ENCODE measurements at regions not wholly inside any gene's neighbourhood (a gene's known extent, or its start where the extent isn't known, plus 50 kb on each side); places are given as distances from the start of the nearest gene placed in this dataset.

DNA sequence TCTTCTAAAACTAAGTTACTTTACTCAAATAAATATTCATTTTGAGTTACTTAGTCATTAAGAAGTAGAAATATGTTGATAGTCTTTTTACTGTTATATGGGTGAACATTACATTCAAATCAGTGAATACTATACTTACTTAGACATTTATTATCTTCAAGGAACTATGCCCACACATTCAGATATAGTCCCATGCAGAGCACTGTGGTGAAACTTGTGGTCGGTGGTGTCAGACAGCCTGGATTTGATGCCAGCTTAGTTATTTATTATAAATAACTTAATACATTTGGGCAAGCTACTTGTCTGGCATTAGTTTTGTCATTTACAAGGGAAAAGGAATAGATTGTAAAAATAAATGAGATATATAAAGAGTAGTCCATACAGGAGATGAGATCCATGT, 149.5 kb downstream of the RAP2B start:
- no peak for TF ChIP-seq SIN3A (IDR thresholded peaks at IDR 0.05; ENCODE audit: borderline replicate concordance, insufficient read depth, low read depth, low read length)
- no peak for TF ChIP-seq TCF7L2 (IDR thresholded peaks at IDR 0.05; ENCODE audit: low read depth, low read length)
- TF ChIP-seq, protein P1, sequence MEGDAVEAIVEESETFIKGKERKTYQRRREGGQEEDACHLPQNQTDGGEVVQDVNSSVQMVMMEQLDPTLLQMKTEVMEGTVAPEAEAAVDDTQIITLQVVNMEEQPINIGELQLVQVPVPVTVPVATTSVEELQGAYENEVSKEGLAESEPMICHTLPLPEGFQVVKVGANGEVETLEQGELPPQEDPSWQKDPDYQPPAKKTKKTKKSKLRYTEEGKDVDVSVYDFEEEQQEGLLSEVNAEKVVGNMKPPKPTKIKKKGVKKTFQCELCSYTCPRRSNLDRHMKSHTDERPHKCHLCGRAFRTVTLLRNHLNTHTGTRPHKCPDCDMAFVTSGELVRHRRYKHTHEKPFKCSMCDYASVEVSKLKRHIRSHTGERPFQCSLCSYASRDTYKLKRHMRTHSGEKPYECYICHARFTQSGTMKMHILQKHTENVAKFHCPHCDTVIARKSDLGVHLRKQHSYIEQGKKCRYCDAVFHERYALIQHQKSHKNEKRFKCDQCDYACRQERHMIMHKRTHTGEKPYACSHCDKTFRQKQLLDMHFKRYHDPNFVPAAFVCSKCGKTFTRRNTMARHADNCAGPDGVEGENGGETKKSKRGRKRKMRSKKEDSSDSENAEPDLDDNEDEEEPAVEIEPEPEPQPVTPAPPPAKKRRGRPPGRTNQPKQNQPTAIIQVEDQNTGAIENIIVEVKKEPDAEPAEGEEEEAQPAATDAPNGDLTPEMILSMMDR (IDR thresholded peaks at IDR 0.05), result no peak
- TF ChIP-seq, protein P2, sequence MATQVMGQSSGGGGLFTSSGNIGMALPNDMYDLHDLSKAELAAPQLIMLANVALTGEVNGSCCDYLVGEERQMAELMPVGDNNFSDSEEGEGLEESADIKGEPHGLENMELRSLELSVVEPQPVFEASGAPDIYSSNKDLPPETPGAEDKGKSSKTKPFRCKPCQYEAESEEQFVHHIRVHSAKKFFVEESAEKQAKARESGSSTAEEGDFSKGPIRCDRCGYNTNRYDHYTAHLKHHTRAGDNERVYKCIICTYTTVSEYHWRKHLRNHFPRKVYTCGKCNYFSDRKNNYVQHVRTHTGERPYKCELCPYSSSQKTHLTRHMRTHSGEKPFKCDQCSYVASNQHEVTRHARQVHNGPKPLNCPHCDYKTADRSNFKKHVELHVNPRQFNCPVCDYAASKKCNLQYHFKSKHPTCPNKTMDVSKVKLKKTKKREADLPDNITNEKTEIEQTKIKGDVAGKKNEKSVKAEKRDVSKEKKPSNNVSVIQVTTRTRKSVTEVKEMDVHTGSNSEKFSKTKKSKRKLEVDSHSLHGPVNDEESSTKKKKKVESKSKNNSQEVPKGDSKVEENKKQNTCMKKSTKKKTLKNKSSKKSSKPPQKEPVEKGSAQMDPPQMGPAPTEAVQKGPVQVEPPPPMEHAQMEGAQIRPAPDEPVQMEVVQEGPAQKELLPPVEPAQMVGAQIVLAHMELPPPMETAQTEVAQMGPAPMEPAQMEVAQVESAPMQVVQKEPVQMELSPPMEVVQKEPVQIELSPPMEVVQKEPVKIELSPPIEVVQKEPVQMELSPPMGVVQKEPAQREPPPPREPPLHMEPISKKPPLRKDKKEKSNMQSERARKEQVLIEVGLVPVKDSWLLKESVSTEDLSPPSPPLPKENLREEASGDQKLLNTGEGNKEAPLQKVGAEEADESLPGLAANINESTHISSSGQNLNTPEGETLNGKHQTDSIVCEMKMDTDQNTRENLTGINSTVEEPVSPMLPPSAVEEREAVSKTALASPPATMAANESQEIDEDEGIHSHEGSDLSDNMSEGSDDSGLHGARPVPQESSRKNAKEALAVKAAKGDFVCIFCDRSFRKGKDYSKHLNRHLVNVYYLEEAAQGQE (IDR thresholded peaks at IDR 0.05; ENCODE audit: insufficient read depth in 1 of 2, low read depth in 2 of 2, low read length in 1 of 2), result no peak
- TF ChIP-seq POLR2AphosphoS5 (IDR thresholded peaks at IDR 0.05; ENCODE audit: low read depth, low read length), result no peak
- POLR2A ChIA-PET, result interaction anchor here (0.6 kb wide), 1 partner anchor 89 kb away, joined by 11 read pairs; no protein-coding TSS in a partner anchor
- in situ Hi-C loops (cut with HindIII; ENCODE audit: low pct_unique_long_range_greater_than_20kb, low sequenced_read_pairs), result no loop called here

GRCh38 chr3:153313302-153313965, 151.4 kb downstream of the RAP2B start:
- DNase-seq (ENCODE audit: low read depth, low spot score) (no peak), ATAC-seq (no peak)
- POLR2A ChIA-PET, result no interaction called here
- in situ Hi-C loops (cut with HindIII; ENCODE audit: low pct_unique_long_range_greater_than_20kb, low sequenced_read_pairs), result no loop called here
- no peak overlapping the region for H3K4me3 ChIP-seq (ENCODE audit: low read depth in 2 of 2, low read length in 2 of 2)
- CTCF ChIA-PET, result interaction anchor here (0.6 kb wide), 1 partner anchor 16 kb away, joined by 5 read pairs; no protein-coding TSS in a partner anchor
- BruUV-seq (replicated peaks), result no TSS peak
- intact Hi-C loops (cut with micrococcal nuclease; ENCODE audit: unreplicated experiment), result no loop called here
- TF ChIP-seq POLR2AphosphoS5 (IDR thresholded peaks at IDR 0.05; ENCODE audit: low read depth, low read length) (no peak), SIN3A (IDR thresholded peaks at IDR 0.05; ENCODE audit: borderline replicate concordance, insufficient read depth, low read depth, low read length) (no peak), TCF7L2 (IDR thresholded peaks at IDR 0.05; ENCODE audit: low read depth, low read length) (no peak)
- TF ChIP-seq, protein P1 (IDR thresholded peaks at IDR 0.05), result no peak
- TF ChIP-seq, protein P2 (IDR thresholded peaks at IDR 0.05; ENCODE audit: insufficient read depth in 1 of 2, low read depth in 2 of 2, low read length in 1 of 2), result no peak
- no peaks in the 10 kb centered on the region for H3K36me3 ChIP-seq (ENCODE audit: control insufficient read depth, insufficient read depth, low read length)
- no peaks in the 10 kb centered on the region for H3K4me1 ChIP-seq (ENCODE audit: control insufficient read depth, insufficient read depth, low read length)
- H3K9me3 ChIP-seq (ENCODE audit: control insufficient read depth, insufficient read depth, low read depth, low read length), result no peaks in the 10 kb centered on the region
- no peak overlapping the region for H3K27ac ChIP-seq (ENCODE audit: low read length)
- H3K27me3 ChIP-seq (ENCODE audit: control insufficient read depth, insufficient read depth, low read length), result no peaks in the 10 kb centered on the region

More for the DNA sequence above, 149.5 kb downstream of the RAP2B start:
- DNase-seq (ENCODE audit: low read depth, low spot score) (no peak), ATAC-seq (no peak)
- Histone ChIP-seq H3K4me3 (ENCODE audit: low read depth in 2 of 2, low read length in 2 of 2) (no peak overlapping the region), H3K27ac (ENCODE audit: low read length) (no peak overlapping the region), H3K9me3 (ENCODE audit: control insufficient read depth, insufficient read depth, low read depth, low read length) (no peaks in the 10 kb centered on the region), H3K36me3 (ENCODE audit: control insufficient read depth, insufficient read depth, low read length) (no peaks in the 10 kb centered on the region), H3K4me1 (ENCODE audit: control insufficient read depth, insufficient read depth, low read length) (no peaks in the 10 kb centered on the region), H3K27me3 (ENCODE audit: control insufficient read depth, insufficient read depth, low read length) (no peaks in the 10 kb centered on the region)
- BruUV-seq (replicated peaks), result no TSS peak
- CTCF ChIA-PET, result no interaction called here
- intact Hi-C loops (cut with micrococcal nuclease; ENCODE audit: unreplicated experiment), result no loop called here

All from Panc1 (cell line).